Neutrophil (primary cell): ENCODE measurements at regions not wholly inside any gene's neighbourhood (a gene's known extent, or its start where the extent isn't known, plus 50 kb on each side); places are given as distances from the start of the nearest gene placed in this dataset.

Source experiments
- H3K27ac ChIP-seq: fragments of 200-600 bp; sonication (generic); 2 replicates; pipeline ENCODE4 v1.5.1; 2016; ENCODE audit warnings: mild to moderate bottlenecking, moderate library complexity
- H3K27me3 ChIP-seq: fragments of 200-600 bp; sonication (generic); 2 replicates; pipeline ENCODE4 v1.6.0; 2016; ENCODE audit warnings: mild to moderate bottlenecking
- H3K36me3 ChIP-seq: fragments of 200-600 bp; sonication (generic); 2 replicates; pipeline ENCODE4 v1.5.1; 2017
- H3K4me1 ChIP-seq, 2 experiments: fragments of 200-600 bp in 1 of 2; sonication (generic) in 1 of 2; 1 replicate in 1 of 2; 2 replicates in 1 of 2; pipeline versions ENCODE4 v1.5.1 to v1.6.1; 2013 to 2016; ENCODE audit warnings: low read depth in 1 of 2, low read length in 1 of 2, mild to moderate bottlenecking in 1 of 2, moderate library complexity in 1 of 2; ENCODE audit not compliant: control insufficient read depth in 1 of 2, insufficient read depth in 1 of 2
- H3K4me3 ChIP-seq, 2 experiments: fragments of 200-600 bp in 1 of 2; sonication (generic) in 1 of 2; 1 replicate in 1 of 2; 2 replicates in 1 of 2; pipeline ENCODE4 v1.5.1; 2013 to 2016; ENCODE audit warnings: low read depth in 1 of 2, low read length in 1 of 2, mild to moderate bottlenecking in 1 of 2, moderate library complexity in 1 of 2
- H3K9me3 ChIP-seq: fragments of 200-600 bp; sonication (generic); 2 replicates; pipeline ENCODE4 v1.5.1; 2016
- TF ChIP-seq, protein P1 (sequence below): fragments of 200-600 bp; sonication (generic); IDR thresholded peaks from 2 replicates; pipeline ENCODE4 v1.5.1; 2016; ENCODE audit warnings: antibody characterized with exemption

- TF ChIP-seq, protein P1, sequence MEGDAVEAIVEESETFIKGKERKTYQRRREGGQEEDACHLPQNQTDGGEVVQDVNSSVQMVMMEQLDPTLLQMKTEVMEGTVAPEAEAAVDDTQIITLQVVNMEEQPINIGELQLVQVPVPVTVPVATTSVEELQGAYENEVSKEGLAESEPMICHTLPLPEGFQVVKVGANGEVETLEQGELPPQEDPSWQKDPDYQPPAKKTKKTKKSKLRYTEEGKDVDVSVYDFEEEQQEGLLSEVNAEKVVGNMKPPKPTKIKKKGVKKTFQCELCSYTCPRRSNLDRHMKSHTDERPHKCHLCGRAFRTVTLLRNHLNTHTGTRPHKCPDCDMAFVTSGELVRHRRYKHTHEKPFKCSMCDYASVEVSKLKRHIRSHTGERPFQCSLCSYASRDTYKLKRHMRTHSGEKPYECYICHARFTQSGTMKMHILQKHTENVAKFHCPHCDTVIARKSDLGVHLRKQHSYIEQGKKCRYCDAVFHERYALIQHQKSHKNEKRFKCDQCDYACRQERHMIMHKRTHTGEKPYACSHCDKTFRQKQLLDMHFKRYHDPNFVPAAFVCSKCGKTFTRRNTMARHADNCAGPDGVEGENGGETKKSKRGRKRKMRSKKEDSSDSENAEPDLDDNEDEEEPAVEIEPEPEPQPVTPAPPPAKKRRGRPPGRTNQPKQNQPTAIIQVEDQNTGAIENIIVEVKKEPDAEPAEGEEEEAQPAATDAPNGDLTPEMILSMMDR, result no peak
- no peaks in the 10 kb centered on the region for H3K9me3 ChIP-seq
- no peak overlapping the region for H3K27ac ChIP-seq
- no peak overlapping the region for H3K4me3 ChIP-seq
- no peaks in the 10 kb centered on the region for H3K4me1 ChIP-seq
- H3K36me3 ChIP-seq, result no peaks in the 10 kb centered on the region
- H3K27me3 ChIP-seq, result no peaks in the 10 kb centered on the region
These were observed 322.6 kb upstream of the SLC30A5 start for GRCh38 chr5:68771221-68771620.

- TF ChIP-seq, protein P1, result no peak
- H3K36me3 ChIP-seq, result no peaks in the 10 kb centered on the region
- H3K4me1 ChIP-seq, result no peaks in the 10 kb centered on the region
- no peaks in the 10 kb centered on the region for H3K9me3 ChIP-seq
- no peak overlapping the region for H3K4me3 ChIP-seq
- no peaks in the 10 kb centered on the region for H3K27me3 ChIP-seq
- H3K27ac ChIP-seq, result no peak overlapping the region
These were observed 322.1 kb upstream of the SLC30A5 start for GRCh38 chr5:68771732-68772131.

GRCh38 chr5:68776381-68776780 is 317.4 kb upstream of the SLC30A5 start:
- no peaks in the 10 kb centered on the region for H3K4me1 ChIP-seq
- H3K4me3 ChIP-seq, result no peak overlapping the region
- TF ChIP-seq, protein P1, result no peak

DNA sequence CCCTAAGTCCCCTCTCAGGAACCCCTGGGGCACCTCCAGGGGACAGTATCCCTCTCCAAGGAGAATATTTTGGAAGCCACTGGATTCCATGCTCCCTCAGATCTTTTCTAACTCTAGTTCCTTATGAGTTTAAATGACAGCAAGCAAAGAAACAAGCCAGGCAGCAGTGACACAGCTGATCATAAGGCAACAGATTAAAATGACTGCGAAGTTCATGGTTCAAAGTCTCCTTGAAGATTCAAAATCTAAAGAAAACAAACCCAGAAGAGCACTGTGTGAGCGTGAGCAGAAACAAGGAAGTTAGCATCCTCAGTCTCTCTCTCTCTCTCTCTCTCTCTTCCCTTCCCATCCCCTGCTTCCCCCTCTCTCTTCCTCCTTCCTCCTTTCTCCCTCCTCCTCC is 316.7 kb upstream of the SLC30A5 start:
- Histone ChIP-seq H3K27me3 (no peaks in the 10 kb centered on the region), H3K36me3 (no peaks in the 10 kb centered on the region), H3K4me1 (no peaks in the 10 kb centered on the region), H3K27ac (no peak overlapping the region), H3K9me3 (no peaks in the 10 kb centered on the region), H3K4me3 (no peak overlapping the region)
- TF ChIP-seq, protein P1, result no peak

More at GRCh38 chr5:68776381-68776780, 317.4 kb upstream of the SLC30A5 start:
- no peak overlapping the region for H3K27ac ChIP-seq
- no peaks in the 10 kb centered on the region for H3K9me3 ChIP-seq
- H3K27me3 ChIP-seq, result no peaks in the 10 kb centered on the region
- H3K36me3 ChIP-seq, result no peaks in the 10 kb centered on the region

GRCh38 chr5:68778484-68778883 is 315.3 kb upstream of the SLC30A5 start:
- no peaks in the 10 kb centered on the region for H3K4me1 ChIP-seq
- H3K27me3 ChIP-seq, result no peaks in the 10 kb centered on the region
- H3K27ac ChIP-seq, result no peak overlapping the region
- H3K9me3 ChIP-seq, result no peaks in the 10 kb centered on the region
- no peak overlapping the region for H3K4me3 ChIP-seq
- H3K36me3 ChIP-seq, result no peaks in the 10 kb centered on the region
- TF ChIP-seq, protein P1, result no peak
